K562 (cell line): ENCODE measurements at regions not wholly inside any gene's neighbourhood (a gene's known extent, or its start where the extent isn't known, plus 50 kb on each side); places are given as distances from the start of the nearest gene placed in this dataset.
"Not testable (repeated sequence)": the region's sequence is repeated elsewhere in the genome, so short reads cannot be mapped to it uniquely, and the experiment has no call there.

Experiments used
- ATAC-seq: fragments of 200-7000 bp; cut with Tn5 transposase; 3 replicates; pipeline ENCODE4 v1.9.1; 2020; ENCODE audit warnings: moderate library complexity
- BruUV-seq: library from RNA; stranded (reverse); fragments of 400-500 nt; replicated peaks from 2 replicates; lab custom pipeline; 2021; lab: Mats Ljungman, UMichigan
- CTCF ChIA-PET: fragments of 300-600 bp; formaldehyde crosslinking; extraction: SDS; loops from one replicate; lab custom pipeline; 2021; ENCODE audit warnings: low intra/inter-chr PET ratio; lab: Yijun Ruan, JAX
- POLR2A ChIA-PET: fragments of 300-600, 350-650 bp; sonication (Branson Sonifier 250); formaldehyde crosslinking; extraction: SDS; loops from one replicate; lab custom pipeline; 2021; ENCODE audit warnings: antibody characterized with exemption, inconsistent platforms; lab: Yijun Ruan, JAX
- DNase-seq, 4 experiments: peaks; one replicate each; pipeline versions ENCODE4 v3.0.0 to v3.0.0-alpha.2; 2011 to 2018; ENCODE audit warnings: low spot score in 3 of 4, mixed read lengths in 3 of 4; ENCODE audit errors: extremely low read depth in 1 of 4
- FAIRE-seq: peaks from 2 replicates; lab custom pipeline; 2011; peaks lifted over from hg19 to GRCh38; lab: Jason Lieb, UNC
- H2AFZ ChIP-seq: 2 replicates; pipeline ENCODE4 v1.6.0; 2011; ENCODE audit warnings: low read depth, low read length, control low read depth, inconsistent platforms
- H3K27ac ChIP-seq: fragments of 200-600 bp; 3 replicates; pipeline ENCODE4 v1.8.0; 2011; ENCODE audit warnings: low read depth, mild to moderate bottlenecking, control low read depth, inconsistent platforms, low read length, moderate library complexity, mixed read lengths; ENCODE audit errors: extremely low read depth
- H3K27me3 ChIP-seq, 2 experiments: fragments of 300-600 bp in 1 of 2; 2 replicates in 1 of 2; 3 replicates in 1 of 2; pipeline versions ENCODE4 v1.6.0 to v1.8.0; 2011; ENCODE audit warnings: inconsistent platforms in 2 of 2, low read length in 2 of 2, mild to moderate bottlenecking in 1 of 2, mixed read lengths in 1 of 2, moderate library complexity in 1 of 2; ENCODE audit not compliant: control insufficient read depth in 2 of 2, insufficient read depth in 2 of 2
- H3K36me3 ChIP-seq: fragments of 300-600 bp; 3 replicates; pipeline ENCODE4 v1.8.0; 2011; ENCODE audit warnings: mild to moderate bottlenecking, low read length, inconsistent platforms; ENCODE audit not compliant: control insufficient read depth, insufficient read depth
- H3K4me1 ChIP-seq, 2 experiments: fragments of 200-600 bp in 1 of 2; replicated peaks in 1 of 2; 2 replicates in 1 of 2; 3 replicates in 1 of 2; pipeline versions ENCODE4 v1.5.1 to v1.8.0; 2011; ENCODE audit warnings: inconsistent platforms in 2 of 2, low read length in 2 of 2, mild to moderate bottlenecking in 1 of 2, mixed read lengths in 1 of 2, moderate library complexity in 1 of 2; ENCODE audit not compliant: control insufficient read depth in 2 of 2, insufficient read depth in 2 of 2
- H3K4me2 ChIP-seq: 2 replicates; pipeline ENCODE4 v1.6.1; 2011; ENCODE audit warnings: low read length, control low read depth, inconsistent platforms, mixed read lengths; ENCODE audit not compliant: insufficient read depth
- H3K4me3 ChIP-seq: fragments of 200-600 bp; sonication (generic), shearing (Covaris generic); 2 replicates; pipeline ENCODE4 v1.5.1; 2016; ENCODE audit warnings: control low read depth, inconsistent platforms
- H3K79me2 ChIP-seq: fragments of 200-600 bp; 3 replicates; pipeline ENCODE4 v1.8.0; 2011; ENCODE audit warnings: low read length, inconsistent platforms; ENCODE audit not compliant: control insufficient read depth, insufficient read depth
- H3K9ac ChIP-seq, 2 experiments: 2 replicates each; pipeline versions ENCODE4 v1.6.0 to v1.6.1; 2011; ENCODE audit warnings: low read depth in 2 of 2, low read length in 2 of 2, control low read depth in 1 of 2, inconsistent platforms in 1 of 2, mild to moderate bottlenecking in 1 of 2, mixed read lengths in 1 of 2; ENCODE audit not compliant: insufficient read depth in 1 of 2
- H3K9me1 ChIP-seq: one replicate; pipeline ENCODE4 v1.6.0; 2011; ENCODE audit warnings: inconsistent platforms, mild to moderate bottlenecking, low read length, moderate library complexity; ENCODE audit not compliant: control insufficient read depth, insufficient read depth
- H3K9me3 ChIP-seq: replicated peaks from 2 replicates; pipeline ENCODE4 v1.5.1; 2011; ENCODE audit warnings: low read depth, low read length, inconsistent platforms; ENCODE audit not compliant: control insufficient read depth, insufficient read depth
- H4K20me1 ChIP-seq: replicated peaks from 2 replicates; pipeline ENCODE4 v1.6.1; 2011; ENCODE audit warnings: low read length, inconsistent platforms, mixed read lengths; ENCODE audit not compliant: control insufficient read depth, insufficient read depth
- FOSL1 ChIP-seq: fragments of 200-800 bp; sonication (Bioruptor generic); conservative IDR thresholded peaks from 2 replicates; pipeline ENCODE4 v1.6.1; 2016; ENCODE audit warnings: missing genetic modification characterization, missing compliant biosample characterization
- WGBS: fragments of 100-300 bp; shearing (Covaris generic); methylation state at CpG from one replicate; pipeline ENCODE4 v1.1.6; 2016; ENCODE audit warnings: low coverage, mixed read lengths; ENCODE audit not compliant: insufficient coverage; ENCODE audit errors: missing lambda C conversion rate; 5-methylcytosine and 5-hydroxymethylcytosine counted together
- in situ Hi-C: fragments of 300-500 bp; cut with MboI; formaldehyde crosslinking; loops from 4 replicates; pipeline ENCODE4 v1.15.0; 2018; ENCODE audit warnings: inconsistent platforms, mixed read lengths
- intact Hi-C: fragments of 100-400 bp; cut with micrococcal nuclease; formaldehyde crosslinking; loops from 2 replicates; pipeline ENCODE4 v1.14.2; 2022
- TF ChIP-seq, protein P1 (sequence below): fragments of 450-650 bp; IDR thresholded peaks from 2 replicates; pipeline ENCODE4 v1.6.1; 2016; ENCODE audit warnings: low read depth
- TF ChIP-seq, protein P2 (sequence below): fragments of 450-650 bp; IDR thresholded peaks from 2 replicates; pipeline ENCODE4 v1.6.1; 2016

DNA sequence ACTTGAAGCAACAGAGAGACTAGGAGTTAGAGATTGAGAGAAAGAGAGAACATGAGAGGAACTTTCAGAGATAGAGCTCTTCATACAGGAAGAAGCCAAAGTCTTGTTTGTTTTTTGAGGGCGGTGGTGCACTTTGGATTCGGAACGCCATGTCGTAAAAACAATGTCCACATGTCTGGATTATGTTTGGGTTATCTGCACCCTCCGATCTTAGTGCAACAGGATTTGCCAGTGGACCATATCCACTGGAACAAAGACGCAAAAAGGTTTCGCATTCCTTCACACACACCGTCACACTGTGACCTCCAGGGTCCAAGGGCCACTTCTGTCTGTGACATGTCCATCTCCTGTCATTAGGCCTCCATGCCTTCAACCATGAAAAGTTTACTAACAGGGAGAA, 141.8 kb upstream of the ATP11B start (continued):
- TF ChIP-seq, protein P1, sequence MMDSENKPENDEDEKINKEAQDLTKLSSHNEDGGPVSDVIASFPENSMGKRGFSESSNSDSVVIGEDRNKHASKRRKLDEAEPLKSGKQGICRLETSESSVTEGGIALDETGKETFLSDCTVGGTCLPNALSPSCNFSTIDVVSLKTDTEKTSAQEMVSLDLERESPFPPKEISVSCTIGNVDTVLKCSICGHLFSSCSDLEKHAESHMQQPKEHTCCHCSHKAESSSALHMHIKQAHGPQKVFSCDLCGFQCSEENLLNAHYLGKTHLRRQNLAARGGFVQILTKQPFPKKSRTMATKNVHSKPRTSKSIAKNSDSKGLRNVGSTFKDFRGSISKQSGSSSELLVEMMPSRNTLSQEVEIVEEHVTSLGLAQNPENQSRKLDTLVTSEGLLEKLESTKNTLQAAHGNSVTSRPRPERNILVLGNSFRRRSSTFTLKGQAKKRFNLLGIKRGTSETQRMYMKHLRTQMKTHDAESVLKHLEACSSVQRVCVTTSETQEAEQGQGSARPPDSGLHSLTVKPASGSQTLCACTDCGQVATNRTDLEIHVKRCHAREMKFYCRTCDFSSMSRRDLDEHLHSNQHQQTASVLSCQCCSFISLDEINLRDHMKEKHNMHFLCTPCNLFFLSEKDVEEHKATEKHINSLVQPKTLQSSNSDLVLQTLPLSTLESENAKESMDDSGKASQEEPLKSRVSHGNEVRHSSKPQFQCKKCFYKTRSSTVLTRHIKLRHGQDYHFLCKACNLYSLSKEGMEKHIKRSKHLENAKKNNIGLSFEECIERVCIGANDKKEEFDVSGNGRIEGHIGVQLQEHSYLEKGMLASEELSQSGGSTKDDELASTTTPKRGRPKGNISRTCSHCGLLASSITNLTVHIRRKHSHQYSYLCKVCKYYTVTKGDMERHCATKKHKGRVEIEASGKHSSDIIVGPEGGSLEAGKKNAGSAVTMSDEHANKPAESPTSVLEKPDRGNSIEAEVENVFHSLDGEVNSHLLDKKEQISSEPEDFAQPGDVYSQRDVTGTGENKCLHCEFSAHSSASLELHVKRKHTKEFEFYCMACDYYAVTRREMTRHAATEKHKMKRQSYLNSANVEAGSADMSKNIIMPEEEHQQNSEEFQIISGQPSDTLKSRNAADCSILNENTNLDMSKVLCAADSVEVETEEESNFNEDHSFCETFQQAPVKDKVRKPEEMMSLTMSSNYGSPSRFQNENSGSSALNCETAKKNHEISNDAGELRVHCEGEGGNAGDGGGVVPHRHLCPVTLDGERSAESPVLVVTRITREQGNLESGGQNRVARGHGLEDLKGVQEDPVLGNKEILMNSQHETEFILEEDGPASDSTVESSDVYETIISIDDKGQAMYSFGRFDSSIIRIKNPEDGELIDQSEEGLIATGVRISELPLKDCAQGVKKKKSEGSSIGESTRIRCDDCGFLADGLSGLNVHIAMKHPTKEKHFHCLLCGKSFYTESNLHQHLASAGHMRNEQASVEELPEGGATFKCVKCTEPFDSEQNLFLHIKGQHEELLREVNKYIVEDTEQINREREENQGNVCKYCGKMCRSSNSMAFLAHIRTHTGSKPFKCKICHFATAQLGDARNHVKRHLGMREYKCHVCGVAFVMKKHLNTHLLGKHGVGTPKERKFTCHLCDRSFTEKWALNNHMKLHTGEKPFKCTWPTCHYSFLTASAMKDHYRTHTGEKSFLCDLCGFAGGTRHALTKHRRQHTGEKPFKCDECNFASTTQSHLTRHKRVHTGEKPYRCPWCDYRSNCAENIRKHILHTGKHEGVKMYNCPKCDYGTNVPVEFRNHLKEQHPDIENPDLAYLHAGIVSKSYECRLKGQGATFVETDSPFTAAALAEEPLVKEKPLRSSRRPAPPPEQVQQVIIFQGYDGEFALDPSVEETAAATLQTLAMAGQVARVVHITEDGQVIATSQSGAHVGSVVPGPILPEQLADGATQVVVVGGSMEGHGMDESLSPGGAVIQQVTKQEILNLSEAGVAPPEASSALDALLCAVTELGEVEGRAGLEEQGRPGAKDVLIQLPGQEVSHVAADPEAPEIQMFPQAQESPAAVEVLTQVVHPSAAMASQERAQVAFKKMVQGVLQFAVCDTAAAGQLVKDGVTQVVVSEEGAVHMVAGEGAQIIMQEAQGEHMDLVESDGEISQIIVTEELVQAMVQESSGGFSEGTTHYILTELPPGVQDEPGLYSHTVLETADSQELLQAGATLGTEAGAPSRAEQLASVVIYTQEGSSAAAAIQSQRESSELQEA = no peak
- TF ChIP-seq FOSL1 (tag) = no peak
- TF ChIP-seq, protein P2, sequence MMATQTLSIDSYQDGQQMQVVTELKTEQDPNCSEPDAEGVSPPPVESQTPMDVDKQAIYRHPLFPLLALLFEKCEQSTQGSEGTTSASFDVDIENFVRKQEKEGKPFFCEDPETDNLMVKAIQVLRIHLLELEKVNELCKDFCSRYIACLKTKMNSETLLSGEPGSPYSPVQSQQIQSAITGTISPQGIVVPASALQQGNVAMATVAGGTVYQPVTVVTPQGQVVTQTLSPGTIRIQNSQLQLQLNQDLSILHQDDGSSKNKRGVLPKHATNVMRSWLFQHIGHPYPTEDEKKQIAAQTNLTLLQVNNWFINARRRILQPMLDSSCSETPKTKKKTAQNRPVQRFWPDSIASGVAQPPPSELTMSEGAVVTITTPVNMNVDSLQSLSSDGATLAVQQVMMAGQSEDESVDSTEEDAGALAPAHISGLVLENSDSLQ = no peak

DNA sequence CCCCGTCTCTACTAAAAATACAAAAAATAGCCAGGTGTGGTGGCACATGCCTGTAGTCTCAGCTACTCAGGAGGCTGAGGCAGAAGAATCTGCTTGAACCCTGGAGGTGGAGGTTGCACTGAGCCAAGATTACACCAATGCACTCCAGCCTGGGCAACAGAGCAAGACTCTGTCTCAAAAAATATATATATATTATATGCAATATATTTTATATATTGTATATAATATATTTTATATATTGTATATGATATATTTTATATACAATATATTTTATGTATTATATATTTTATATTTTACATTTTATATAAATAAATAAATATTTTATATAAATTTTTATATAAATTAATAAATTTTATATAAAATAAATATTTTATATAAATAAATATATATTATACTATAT, 140.2 kb upstream of the ATP11B start:
- H2AFZ ChIP-seq, H4K20me1 ChIP-seq, H3K9ac ChIP-seq, H3K9me1 ChIP-seq, H3K4me3 ChIP-seq, in situ Hi-C loops, H3K27ac ChIP-seq, FAIRE-seq, DNase-seq, H3K36me3 ChIP-seq, H3K79me2 ChIP-seq, H3K4me1 ChIP-seq, H3K9me3 ChIP-seq, intact Hi-C loops, POLR2A ChIA-PET, CTCF ChIA-PET, BruUV-seq, H3K27me3 ChIP-seq, H3K4me2 ChIP-seq, ATAC-seq: not testable (repeated sequence)
- 11% methylated on average over 1 of the region's 1 CpG for WGBS
